ENCODE measurements at regions not wholly inside any gene's neighbourhood (a gene's known extent, or its start where the extent isn't known, plus 50 kb on each side); places are given as distances from the start of the nearest gene placed in this dataset.

DNA sequence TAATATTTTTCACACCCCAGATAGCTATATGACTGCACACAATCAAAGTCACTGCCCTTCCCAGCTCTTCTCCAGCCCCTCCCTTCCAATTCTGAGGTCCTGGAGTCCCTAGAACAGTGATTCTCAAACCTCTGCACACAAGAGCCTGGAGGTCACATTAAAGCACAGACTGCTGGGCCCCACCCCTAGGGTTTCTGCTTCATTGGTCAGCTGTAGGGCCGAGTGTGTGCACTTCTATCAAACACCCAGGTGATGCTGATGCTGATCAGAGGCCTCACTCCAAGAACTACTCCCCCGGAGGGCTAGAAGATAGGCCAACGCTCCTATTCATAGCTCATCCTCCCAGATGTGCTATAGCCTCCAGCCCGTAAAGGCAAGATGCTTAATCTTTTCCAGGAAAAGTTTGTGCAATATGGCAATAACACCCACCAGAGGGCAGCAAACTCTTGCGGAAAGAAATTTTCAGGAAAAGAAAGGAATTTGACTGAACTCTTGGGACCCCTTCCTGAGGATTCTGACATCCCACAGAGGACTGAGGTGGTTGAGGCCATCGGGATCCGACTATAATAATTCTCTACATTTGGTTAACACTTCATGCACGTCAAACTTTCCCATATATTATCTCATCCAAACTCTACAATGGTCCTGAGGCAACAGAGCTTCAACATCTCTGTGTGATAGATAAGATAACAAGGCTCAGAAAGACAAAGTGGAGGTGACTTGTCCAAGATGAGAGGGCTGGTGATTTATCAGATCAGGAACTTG, 194.2 kb upstream of the PKDCC start:
- DNase-seq (ENCODE audit: low spot score) = peak; percentile 71

DNA sequence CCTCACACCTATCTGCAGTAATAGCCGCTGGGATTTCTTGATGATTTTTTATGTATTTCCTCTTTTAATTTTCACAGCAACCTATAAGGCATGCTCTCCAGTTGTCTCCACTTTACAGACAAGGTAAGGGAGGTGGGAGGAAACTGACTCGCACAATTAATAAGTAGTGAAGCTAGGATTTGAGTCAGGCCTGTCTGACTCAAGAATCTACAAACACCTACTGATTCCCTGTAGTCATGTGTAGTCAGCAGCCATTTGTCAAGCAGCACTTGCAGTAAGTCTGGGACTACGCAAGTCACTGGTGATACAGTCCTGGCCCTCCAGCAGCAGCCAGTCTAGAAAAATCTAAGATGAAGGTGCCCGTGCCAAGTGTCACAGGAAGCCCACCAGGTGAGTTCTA, 193.6 kb upstream of the PKDCC start:
- no peak for DNase-seq (ENCODE audit: low spot score)

DNA sequence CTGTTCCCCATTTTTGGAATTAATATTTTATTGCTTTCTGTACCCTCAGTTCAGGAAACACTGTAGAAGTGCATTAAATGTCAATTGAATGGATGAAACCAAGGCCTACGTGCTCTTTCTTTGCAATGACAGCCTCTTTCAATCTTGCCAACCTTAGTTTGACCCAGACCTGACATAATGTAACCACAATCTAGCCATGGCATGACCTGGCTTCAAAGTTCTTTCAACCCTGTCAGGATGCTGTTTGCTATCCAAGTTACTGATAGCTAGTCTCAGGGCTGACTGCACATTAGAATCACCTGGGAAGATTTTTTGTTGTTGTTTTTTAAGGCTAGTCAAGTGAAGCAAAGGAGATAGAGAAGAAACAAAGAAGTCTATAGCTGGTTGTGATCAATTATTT, 190.9 kb upstream of the PKDCC start:
- DNase-seq (ENCODE audit: low spot score) = no peak

DNA sequence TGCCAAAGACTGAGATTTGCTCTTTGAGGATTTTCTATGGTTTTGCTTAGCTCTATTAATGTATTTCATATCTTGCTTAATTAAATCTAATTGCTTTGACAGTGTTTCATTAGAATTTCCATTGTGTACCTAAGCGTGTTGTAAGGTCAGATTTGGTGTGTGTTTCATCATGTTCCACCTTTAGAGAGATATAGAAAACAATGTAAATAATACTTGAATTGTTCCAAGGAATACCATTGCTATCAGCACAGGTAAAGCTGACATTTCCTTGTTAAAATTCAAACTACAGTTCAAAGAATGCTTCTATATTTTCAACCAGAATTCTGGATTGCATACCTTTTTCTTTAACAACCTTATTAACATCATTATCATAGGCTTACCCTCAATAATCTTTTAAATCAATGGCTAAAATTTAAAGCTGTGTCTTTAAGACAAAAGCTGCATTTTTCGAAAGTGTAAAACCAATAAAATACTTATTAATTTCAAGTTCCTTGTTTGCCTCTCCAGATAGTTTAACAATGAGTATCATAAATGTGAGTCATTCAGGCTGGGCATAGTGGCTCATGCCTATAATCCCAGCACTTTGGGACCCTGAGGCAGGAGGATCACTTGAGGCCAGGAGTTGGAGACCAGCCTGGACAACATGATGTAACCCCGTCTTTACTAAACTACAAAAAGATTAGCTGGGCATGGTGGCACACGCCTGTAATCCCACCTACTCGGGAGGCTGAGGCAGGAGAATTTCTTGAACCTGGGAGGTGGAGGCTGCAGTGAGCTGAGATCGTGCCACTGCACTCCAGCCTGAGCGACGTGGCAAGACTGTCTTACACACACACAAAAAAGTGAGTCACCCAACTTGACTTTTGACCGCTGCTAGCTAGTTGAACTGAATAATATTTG, 188.0 kb upstream of the PKDCC start:
- no peak for DNase-seq (ENCODE audit: low spot score)

DNA sequence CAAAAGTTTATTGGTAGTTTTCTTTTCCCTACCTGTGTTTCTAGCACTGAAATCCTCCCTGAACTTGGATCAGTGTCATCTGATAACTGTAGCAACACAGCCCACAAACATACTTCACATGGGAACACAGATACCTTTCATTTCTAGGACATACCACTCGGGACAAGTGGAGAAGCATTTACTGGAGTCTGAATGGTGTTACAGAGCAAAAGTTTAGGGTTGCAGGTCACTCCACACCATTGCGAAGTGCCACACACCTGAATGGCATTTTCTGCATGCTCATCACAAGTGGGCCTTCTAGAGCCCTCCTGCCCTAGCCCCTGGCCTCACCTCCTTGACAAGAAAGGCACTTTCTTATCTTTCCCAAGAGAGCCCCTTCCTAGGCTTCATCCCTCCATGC, 184.8 kb upstream of the PKDCC start:
- DNase-seq (ENCODE audit: low spot score) = no peak

DNA sequence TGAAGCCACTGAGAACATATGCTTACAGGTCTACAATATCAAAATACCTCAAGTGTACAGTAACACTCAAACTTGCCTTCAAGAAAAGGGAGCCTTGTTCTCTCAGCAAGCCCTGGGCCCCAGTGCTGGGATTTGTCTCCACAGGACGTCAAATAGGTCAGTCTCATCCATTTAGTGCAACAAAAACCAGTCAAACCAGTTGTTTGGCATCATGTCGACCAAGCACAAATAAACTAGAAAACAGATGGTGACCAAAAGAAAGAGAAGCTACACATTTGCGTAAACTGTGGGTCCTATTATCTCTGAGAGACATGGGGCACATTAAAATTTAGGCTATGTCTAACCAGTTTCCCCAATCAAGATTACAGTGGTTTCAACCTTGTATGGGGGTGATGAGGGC, 182.6 kb upstream of the PKDCC start:
- DNase-seq (ENCODE audit: low spot score) = no peak

DNA sequence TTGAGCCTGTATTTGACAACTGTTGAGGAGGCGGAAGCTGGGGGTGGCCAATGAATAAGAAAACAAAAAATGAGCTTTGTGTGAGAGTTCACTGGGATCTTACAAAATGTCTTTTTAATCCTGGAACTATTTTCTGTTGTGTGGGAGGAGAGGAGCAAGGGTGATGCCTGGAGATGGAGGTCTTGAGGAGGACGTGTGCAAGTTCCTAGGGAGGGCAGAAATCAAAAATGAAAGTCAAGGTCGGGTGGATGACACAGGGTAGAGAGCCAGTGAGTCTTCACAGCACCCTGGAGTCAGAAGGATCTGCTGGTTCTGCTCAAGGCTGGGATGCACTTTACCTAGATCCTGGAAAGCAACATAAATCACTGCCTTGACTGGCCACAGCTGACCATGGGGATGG, 180.3 kb upstream of the PKDCC start:
- DNase-seq (ENCODE audit: low spot score) = no peak

DNA sequence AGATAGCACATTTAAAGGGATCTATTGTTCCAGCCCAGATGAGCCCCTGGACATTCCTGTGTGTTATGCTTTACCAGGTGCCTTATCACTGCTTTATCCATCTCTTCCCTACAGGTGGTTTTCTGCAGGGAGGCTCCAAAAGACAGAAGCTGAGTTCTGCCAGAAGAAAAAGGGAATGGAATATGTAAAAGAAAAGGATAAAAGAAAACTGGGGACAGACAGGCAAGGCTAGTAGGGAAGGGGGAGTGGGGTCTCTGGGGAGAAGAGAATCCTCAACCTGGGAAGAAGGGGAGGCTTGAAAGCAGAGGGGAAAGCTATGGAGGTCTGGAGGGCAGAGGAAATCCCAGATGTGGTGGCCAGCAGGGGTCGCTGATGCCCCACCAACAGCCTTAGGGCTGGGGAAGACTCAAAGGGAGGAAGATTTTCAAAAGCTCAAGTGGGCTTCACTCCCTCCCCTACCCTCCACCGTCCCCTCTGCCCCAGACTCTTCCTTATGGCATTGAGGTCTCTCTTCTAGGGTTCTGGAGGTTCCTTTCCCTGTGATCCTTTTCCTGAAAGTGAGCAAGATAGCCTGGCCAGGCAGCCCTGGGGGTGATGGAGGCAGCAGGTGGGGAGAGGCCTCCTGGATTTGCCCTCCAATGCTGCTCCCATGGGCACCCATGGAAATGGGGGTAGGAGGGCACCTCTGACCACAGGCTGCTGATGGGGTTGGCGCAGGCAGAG, 178.1 kb upstream of the PKDCC start:
- peak; percentile 80 for DNase-seq (ENCODE audit: low spot score)

DNA sequence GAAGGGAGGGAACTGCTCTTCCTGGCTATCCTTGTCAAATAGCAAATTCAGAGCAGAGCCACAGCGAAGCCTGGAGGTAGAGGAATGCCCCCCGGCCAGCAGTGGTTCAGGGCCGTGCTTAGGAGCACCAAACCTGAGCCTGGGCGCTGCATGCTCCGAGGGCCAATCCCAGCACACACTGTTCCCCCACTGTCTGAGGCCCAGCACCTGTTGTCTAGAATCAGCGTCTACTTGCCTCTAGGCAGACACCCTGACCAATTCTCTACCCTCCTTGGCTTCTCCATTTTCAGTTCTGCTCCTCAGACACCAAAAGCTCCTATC, 177.6 kb upstream of the PKDCC start:
- DNase-seq (ENCODE audit: low spot score) = no peak

DNA sequence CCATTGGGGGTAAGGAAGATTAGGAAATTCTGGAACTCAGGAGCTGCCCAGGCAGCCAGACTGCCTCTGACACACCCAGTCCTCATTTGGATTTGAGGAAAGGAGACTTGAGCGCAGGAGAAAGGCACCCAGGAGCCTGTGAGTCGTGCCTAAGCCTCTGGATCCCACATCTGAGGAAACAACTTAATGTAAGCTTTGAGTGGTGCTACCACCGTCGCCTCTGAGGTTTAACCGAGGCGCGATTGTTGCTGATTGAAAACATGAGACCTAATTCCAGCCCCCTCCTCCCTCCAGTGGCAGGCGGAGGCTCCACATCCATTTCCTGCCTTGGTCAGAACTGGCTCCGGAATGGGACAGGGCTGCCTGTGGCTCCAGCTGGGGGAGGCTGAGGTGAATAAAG, 176.7 kb upstream of the PKDCC start:
- peak; percentile 64 for DNase-seq (ENCODE audit: low spot score)

DNA sequence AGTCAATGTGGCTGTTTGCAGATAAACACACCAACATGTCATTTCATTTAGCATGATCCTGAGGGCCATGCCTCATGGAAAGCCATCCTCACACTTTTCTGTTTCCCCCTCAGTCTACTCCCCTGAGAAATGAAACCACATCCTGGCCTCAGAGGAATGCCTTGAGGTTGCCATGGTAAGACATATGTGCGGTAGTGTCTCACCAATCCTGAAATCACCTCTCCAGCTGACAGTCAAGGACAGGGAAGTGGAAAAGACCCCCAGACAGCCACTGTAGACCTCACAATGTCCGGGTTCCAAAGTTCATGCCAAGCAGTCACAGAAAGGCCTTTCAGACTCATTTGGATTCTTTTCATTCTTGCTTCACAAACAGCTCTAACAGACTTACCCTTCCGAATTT, 175.2 kb upstream of the PKDCC start:
- no peak for DNase-seq (ENCODE audit: low spot score)

DNA sequence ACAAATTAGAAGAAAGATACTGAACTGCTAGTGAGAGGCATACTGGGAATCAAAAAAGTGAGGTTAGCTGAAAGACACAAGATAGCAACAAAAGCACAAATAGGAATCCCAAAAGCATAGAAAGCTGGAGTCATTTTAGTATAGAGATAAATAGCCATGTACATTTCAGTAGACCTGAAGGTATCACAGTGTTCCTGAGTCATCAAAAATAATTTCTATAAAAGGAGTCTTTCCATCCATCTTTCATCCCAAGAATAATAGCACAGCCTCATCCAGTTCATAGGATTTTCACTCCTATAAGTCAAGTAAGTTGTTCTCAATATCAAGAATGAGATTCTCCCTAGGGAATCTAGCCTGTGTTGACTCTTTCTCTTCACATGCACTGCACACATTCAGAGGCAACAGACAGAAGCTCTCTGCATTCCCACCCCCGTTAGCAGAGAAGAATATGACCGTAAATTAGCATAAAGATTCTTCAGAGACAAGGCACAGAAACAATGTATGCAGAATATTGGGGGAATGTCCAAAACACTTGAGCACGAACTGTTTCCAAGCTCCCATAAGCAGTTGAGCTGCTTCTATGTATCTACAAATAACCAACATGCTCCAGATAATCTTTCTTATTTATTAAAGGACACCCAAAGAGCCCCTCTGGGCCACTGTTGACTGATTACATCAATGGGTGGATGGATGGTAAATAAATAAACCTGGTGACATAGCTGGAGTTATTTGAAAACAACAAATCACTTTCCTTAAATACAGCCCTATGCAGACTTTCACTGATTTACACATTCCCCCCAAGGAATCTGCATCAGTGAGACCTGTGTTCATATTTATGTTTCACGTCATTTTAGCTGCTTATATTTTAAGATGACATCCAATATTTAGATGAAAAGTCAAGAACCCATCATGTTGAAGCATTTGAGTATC, 174.5 kb upstream of the PKDCC start:
- no peak for DNase-seq (ENCODE audit: low spot score)

DNA sequence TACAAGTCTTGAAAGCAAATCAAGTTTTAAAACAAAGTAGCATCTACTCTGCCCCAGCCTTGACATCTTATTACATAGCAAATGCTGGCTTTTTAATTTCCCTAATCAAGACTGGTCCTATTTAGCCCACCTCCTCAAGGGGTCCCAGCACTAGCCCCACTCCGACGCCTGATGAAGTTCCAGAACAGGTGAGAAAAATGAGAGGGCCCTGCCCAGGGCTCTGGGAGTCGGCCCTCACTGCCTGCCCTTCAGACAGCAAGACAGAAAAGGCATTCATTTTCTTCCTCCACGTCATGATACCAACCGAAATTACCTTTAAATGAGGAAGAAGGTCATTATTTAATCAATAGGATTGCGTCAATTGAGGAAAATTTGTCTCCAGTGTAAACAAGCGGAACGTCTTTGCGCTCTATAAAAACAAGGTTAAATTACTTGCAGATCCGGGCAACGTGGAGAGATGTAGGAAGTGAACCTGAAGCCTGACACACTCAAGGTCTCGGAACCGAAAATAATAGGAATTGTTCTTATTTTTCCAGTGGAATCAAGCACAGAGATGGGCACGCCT, 170.6 kb upstream of the PKDCC start:
- DNase-seq (ENCODE audit: low spot score) = no peak

DNA sequence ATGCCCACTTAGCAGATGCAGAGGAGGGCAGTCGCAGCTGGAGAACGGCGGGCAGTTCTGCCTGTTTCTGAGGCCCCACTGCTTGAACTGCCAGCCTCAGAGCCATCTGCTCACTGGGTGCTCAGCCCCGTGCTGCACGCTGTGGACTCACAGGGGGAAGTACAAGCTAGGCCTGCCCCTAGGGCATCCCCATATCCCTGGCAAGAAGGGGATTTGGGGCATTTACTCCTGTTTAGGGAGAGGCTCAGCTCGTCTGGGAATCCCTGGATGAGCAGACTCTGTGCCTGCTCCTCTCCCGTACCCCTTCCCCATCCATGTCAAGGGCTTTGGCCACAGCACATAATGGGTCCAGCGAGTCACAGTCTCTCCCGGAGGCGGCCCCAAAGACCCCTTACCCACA, 169.8 kb upstream of the PKDCC start:
- no peak for DNase-seq (ENCODE audit: low spot score)

DNA sequence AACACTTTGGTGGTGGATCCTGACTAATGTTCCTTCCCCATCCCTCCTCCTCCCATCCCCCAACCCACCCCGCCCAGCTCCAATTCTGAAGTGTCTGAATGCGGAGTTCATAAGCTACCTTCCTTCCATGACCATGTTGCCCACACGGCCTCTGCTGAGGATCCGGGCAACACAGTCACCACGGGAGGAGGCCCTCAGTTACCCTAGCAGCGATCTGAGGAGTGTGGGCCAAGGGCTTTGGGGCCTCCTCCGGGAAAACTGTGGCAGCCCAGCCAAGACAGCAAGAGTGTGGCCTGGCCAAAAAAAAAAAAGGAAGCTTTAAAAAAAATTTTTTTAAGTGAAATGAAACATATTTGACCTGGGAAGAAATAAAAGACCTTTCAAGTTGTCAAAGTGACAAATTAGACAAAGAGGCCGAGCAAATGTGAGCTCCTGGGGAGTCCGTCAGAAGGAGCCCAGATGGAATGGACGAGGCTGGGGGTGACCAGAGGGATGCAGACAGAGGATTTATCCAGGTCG, 169.0 kb upstream of the PKDCC start:
- no peak for DNase-seq (ENCODE audit: low spot score)

DNA sequence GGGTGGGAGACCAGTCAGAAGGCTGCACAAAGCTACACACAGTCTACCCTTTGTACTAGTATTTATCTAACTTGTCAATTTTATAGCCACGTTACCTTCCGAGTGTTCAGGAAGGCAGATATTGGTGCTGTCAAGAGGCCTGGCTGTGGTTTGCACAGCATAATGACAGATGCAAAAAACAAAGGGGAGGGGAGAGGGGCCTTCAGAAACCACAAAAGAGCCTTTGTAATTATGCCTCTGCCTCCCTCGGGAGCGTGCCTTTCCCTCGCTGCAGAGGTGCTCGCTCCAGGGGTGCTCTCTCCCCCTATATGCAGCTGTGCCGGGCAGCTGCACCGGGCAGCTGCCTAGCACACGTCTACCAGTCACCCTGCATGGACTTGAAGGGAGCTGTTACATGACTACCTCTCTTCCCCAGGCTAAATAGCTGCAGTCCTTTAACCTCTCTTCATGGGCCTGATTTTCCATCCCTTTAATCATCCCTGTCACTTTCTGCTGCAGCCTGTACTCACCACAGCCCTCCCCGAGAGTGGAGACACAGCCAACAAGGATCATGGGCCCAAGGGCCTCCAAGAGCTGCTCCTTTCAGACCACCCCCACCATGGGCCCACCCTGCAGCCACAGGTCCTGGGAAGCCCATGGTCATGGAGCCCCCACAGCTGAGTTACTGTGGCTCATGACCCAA, 168.4 kb upstream of the PKDCC start:
- DNase-seq (ENCODE audit: low spot score) = no peak

DNA sequence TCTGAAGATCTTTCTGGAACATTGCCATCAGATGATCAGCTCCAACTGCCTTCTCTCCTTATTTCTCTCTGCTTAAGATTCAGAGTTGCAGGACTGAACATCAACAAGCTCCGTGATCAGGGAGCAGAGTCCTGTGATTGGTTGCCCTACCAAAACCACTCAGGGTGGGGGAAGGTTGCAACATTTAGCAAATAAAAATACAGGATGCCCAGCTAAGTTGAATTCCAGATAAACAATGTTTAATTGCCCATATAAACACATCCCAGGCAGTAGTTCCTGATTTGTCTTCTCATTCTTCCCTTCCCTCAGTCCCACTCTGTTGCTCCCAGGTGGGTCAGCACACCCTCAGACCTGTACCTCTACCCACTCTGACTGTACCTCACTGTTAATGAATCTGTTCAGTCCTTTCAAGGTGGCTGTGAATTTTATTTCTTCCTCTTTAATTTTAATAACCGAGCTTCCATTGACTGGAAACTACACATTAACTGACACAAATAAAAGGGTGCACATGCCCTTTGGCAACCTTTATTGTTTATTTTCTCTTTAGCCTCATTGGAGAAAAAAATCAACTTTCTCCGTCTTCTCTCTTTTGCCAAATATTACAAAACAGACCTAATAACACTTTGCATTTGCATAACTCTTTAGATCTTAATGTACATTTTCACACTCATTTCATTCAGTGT, 167.1 kb upstream of the PKDCC start:
- DNase-seq (ENCODE audit: low spot score) = no peak

DNA sequence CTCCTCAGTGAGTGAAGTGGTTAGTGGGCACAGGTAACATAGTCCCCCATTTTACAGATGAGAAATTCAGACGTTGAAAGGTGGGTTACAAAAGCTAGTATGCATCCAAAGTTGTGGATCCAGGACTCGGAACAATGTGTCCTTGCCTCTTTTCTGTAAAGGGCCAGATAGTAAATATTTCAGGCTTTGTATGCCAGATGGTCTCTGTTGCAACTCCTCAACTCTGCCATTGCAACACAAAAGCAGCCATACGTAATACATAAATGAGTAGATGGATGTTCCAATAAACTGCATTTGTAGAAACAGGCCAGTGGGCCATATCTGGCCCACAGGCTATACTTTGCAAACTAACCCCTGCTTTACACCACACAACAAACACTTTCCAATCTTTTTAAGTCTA, 166.6 kb upstream of the PKDCC start:
- no peak for DNase-seq (ENCODE audit: low spot score)

DNA sequence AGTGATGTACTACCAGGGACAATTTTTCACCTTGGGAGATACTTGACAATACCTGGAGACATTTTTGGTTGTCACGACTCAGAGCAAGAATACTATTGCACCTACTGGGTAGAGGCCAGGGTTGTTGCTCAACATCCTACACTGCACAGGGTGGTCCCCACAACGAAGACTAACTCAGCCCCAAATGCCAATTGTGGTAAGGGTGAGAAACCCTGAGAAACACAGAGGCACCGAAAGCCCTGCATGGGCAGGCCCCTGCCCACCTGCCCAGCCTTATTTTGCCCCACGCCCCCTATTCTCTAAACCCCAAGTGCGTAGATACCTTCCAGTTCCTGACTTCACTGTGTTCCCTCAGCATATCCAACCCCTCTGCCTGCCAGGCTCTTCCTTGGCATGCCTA, 163.1 kb upstream of the PKDCC start:
- no peak for DNase-seq (ENCODE audit: low spot score)

DNA sequence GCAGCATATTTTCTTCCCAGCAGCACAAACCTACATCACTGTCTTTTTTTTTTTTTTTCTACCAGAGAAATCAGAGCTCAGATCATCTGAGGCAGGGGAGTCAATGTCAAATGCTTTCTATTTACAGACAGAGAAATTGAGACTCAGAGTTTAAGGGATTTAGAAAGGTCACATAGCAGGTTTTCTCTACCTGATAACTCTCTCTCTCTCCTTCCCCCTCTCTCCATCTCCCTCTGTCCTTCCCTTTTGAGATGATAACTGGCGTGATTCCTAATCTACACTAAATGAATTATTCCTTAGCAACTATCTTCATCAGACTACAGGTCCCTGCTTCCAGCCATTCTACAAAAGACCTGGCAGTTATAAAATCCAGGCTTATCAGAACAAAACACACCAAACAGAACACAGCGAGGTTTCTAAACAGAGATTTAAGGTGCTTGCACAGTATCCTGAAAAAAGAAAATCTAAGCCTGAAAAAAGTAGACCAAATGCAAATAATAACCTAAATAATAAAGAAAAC, 161.6 kb upstream of the PKDCC start:
- DNase-seq (ENCODE audit: low spot score) = no peak
